ENCODE measurements at regions not wholly inside any gene's neighbourhood (a gene's known extent, or its start where the extent isn't known, plus 50 kb on each side); places are given as distances from the start of the nearest gene placed in this dataset.
A peak's percentile ranks its signal among the peaks of the same experiment; 100 is the strongest.
"Not testable (repeated sequence)": the region's sequence is repeated elsewhere in the genome, so short reads cannot be mapped to it uniquely, and the experiment has no call there.

DNA sequence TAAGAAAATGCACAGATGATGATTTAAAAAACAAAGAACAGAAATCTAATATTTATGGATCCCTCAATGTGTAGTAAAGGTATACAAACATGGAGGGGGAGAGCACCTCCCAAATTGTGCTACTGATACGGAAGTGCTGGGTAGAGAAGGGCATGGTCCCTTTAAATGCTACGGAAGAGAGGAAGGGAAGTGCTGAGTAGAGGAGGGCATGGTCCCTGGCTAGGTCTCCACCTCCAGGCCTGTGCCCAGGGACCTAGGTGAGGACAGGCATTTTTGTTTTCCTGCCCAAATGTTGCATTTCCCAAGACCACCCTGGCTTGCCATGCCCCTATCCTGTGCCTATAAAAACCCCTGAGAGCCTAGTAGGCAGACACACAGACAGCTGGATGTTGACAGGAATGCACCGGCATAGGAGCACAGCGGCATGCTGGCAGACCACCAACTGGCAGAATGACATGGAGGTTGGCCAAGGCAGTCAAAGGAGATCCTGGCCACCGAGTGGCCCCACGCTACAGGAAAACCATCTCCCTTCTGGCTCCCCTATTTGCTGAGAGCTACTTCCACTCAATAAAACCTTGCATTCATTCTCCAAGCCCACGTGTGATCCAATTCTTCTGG lies 62.1 kb upstream of the SPDL1 start:
- H3K23ac ChIP-seq (ENCODE audit: low read length in 2 of 2), result no peak overlapping the region
- H3K4me1 ChIP-seq (ENCODE audit: control insufficient read depth, insufficient read depth, low read depth, low read length), result no peaks in the 10 kb centered on the region
- H3K9me3 ChIP-seq (ENCODE audit: control insufficient read depth, low read length), result no peaks in the 10 kb centered on the region
- no peak overlapping the region for H3K4me3 ChIP-seq (ENCODE audit: insufficient read depth in 1 of 2, low read depth in 1 of 2, low read length in 2 of 2)
- H2BK12ac ChIP-seq (ENCODE audit: low read length in 2 of 2), result no peak overlapping the region
- H3K36me3 ChIP-seq (ENCODE audit: control insufficient read depth in 1 of 2, insufficient read depth in 2 of 2, low read depth in 1 of 2, low read length in 2 of 2), result no peaks in the 10 kb centered on the region
- no peak overlapping the region for H4K91ac ChIP-seq (ENCODE audit: low read length)
- peaks cover 0 to 7% of the 10 kb centered on the region in 2 experiments for H3K27me3 ChIP-seq (ENCODE audit: control insufficient read depth in 1 of 2, insufficient read depth in 1 of 2, low read length in 2 of 2)
- no peak overlapping the region for H2BK5ac ChIP-seq (ENCODE audit: low read depth, low read length, poor library complexity, severe bottlenecking)
- no peak for DNase-seq
- no peak overlapping the region for H3K9ac ChIP-seq (ENCODE audit: low read length)
- no peak overlapping the region for H2BK15ac ChIP-seq (ENCODE audit: low read depth, poor library complexity, severe bottlenecking)
- no peak overlapping the region for H3K14ac ChIP-seq (ENCODE audit: low read length in 2 of 2)
- no peak overlapping the region for H2AK5ac ChIP-seq (ENCODE audit: low read length, severe bottlenecking)
- no peak overlapping the region for H3K4ac ChIP-seq (ENCODE audit: low read depth in 1 of 2, low read length in 2 of 2)
- H2BK120ac ChIP-seq (ENCODE audit: low read depth, low read length), result no peak overlapping the region
- peak overlapping the region in 1 of 2 experiments; percentile 34 for H3K18ac ChIP-seq (ENCODE audit: low read depth in 1 of 2, low read length in 2 of 2)
- 76% methylated on average over 7 of the region's 7 CpGs for WGBS
- no peak overlapping the region for H3K4me2 ChIP-seq (ENCODE audit: low read length, poor library complexity, severe bottlenecking)
- H2AFZ ChIP-seq (ENCODE audit: low read depth, low read length), result no peak overlapping the region
- H3K79me1 ChIP-seq (replicated peaks; ENCODE audit: low read length, poor library complexity, severe bottlenecking), result no peaks in the 10 kb centered on the region
- no peak overlapping the region for H4K8ac ChIP-seq (ENCODE audit: low read length)
- no peak overlapping the region for H3K27ac ChIP-seq (ENCODE audit: low read length, poor library complexity, severe bottlenecking)

GRCh38 chr5:169519358-169519757 lies 64.2 kb upstream of the SPDL1 start:
- Histone ChIP-seq H3K9ac (ENCODE audit: low read length) (no peak overlapping the region), H3K79me1 (replicated peaks; ENCODE audit: low read length, poor library complexity, severe bottlenecking) (no peaks in the 10 kb centered on the region), H3K4me3 (ENCODE audit: insufficient read depth in 1 of 2, low read depth in 1 of 2, low read length in 2 of 2) (no peak overlapping the region), H2AK5ac (ENCODE audit: low read length, severe bottlenecking) (no peak overlapping the region), H3K4me2 (ENCODE audit: low read length, poor library complexity, severe bottlenecking) (no peak overlapping the region), H3K27me3 (ENCODE audit: control insufficient read depth in 1 of 2, insufficient read depth in 1 of 2, low read length in 2 of 2) (peaks cover 0 to 7% of the 10 kb centered on the region in 2 experiments), H4K8ac (ENCODE audit: low read length) (no peak overlapping the region), H3K9me3 (ENCODE audit: control insufficient read depth, low read length) (no peaks in the 10 kb centered on the region), H2BK5ac (ENCODE audit: low read depth, low read length, poor library complexity, severe bottlenecking) (no peak overlapping the region), H3K4ac (ENCODE audit: low read depth in 1 of 2, low read length in 2 of 2) (no peak overlapping the region), H3K4me1 (ENCODE audit: control insufficient read depth, insufficient read depth, low read depth, low read length) (no peaks in the 10 kb centered on the region), H2AFZ (ENCODE audit: low read depth, low read length) (no peak overlapping the region), H3K23ac (ENCODE audit: low read length in 2 of 2) (no peak overlapping the region), H3K14ac (ENCODE audit: low read length in 2 of 2) (no peak overlapping the region), H2BK15ac (ENCODE audit: low read depth, poor library complexity, severe bottlenecking) (no peak overlapping the region), H3K36me3 (ENCODE audit: control insufficient read depth in 1 of 2, insufficient read depth in 2 of 2, low read depth in 1 of 2, low read length in 2 of 2) (no peaks in the 10 kb centered on the region), H2BK12ac (ENCODE audit: low read length in 2 of 2) (no peak overlapping the region), H3K18ac (ENCODE audit: low read depth in 1 of 2, low read length in 2 of 2) (no peak overlapping the region), H3K27ac (ENCODE audit: low read length, poor library complexity, severe bottlenecking) (no peak overlapping the region), H4K91ac (ENCODE audit: low read length) (no peak overlapping the region), H2BK120ac (ENCODE audit: low read depth, low read length) (no peak overlapping the region)
- no peak for DNase-seq

DNA sequence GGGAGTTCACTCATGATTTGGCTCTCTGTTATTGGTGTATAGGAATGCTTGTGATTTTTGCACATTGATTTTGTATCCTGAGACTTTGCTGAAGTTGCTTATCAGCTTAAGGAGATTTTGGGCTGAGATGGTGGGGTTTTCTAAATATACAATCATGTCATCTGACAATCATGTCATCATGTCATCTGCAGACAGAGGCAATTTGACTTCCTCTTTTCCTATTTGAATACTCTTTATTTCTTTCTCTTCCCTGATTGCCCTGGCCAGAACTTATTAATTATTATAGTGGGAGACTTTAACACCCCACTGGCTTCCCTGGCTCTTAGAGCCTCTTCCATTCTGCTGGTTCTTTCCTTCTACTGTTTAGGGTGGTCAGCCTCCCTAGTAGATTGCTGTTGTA lies 64.8 kb upstream of the SPDL1 start:
- not testable (repeated sequence) for H4K91ac ChIP-seq (ENCODE audit: low read length); H3K14ac ChIP-seq (ENCODE audit: low read length in 2 of 2); DNase-seq; H3K23ac ChIP-seq (ENCODE audit: low read length in 2 of 2); H3K9me3 ChIP-seq (ENCODE audit: control insufficient read depth, low read length); H2BK5ac ChIP-seq (ENCODE audit: low read depth, low read length, poor library complexity, severe bottlenecking); H3K27me3 ChIP-seq (ENCODE audit: control insufficient read depth in 1 of 2, insufficient read depth in 1 of 2, low read length in 2 of 2); H2AFZ ChIP-seq (ENCODE audit: low read depth, low read length); H3K4me1 ChIP-seq (ENCODE audit: control insufficient read depth, insufficient read depth, low read depth, low read length); H2AK5ac ChIP-seq (ENCODE audit: low read length, severe bottlenecking); H3K36me3 ChIP-seq (ENCODE audit: control insufficient read depth in 1 of 2, insufficient read depth in 2 of 2, low read depth in 1 of 2, low read length in 2 of 2); H3K4me3 ChIP-seq (ENCODE audit: insufficient read depth in 1 of 2, low read depth in 1 of 2, low read length in 2 of 2); H3K27ac ChIP-seq (ENCODE audit: low read length, poor library complexity, severe bottlenecking); H4K8ac ChIP-seq (ENCODE audit: low read length); H3K18ac ChIP-seq (ENCODE audit: low read depth in 1 of 2, low read length in 2 of 2); H2BK120ac ChIP-seq (ENCODE audit: low read depth, low read length); H3K9ac ChIP-seq (ENCODE audit: low read length); H3K4ac ChIP-seq (ENCODE audit: low read depth in 1 of 2, low read length in 2 of 2); H3K4me2 ChIP-seq (ENCODE audit: low read length, poor library complexity, severe bottlenecking); H2BK12ac ChIP-seq (ENCODE audit: low read length in 2 of 2); H2BK15ac ChIP-seq (ENCODE audit: low read depth, poor library complexity, severe bottlenecking); H3K79me1 ChIP-seq (replicated peaks; ENCODE audit: low read length, poor library complexity, severe bottlenecking)

GRCh38 chr5:169512385-169512784 lies 71.2 kb upstream of the SPDL1 start:
- Histone ChIP-seq H3K23ac (ENCODE audit: low read length in 2 of 2) (no peak overlapping the region), H3K4me2 (ENCODE audit: low read length, poor library complexity, severe bottlenecking) (no peak overlapping the region), H3K9ac (ENCODE audit: low read length) (no peak overlapping the region), H3K9me3 (ENCODE audit: control insufficient read depth, low read length) (no peaks in the 10 kb centered on the region), H3K27ac (ENCODE audit: low read length, poor library complexity, severe bottlenecking) (no peak overlapping the region), H3K79me1 (replicated peaks; ENCODE audit: low read length, poor library complexity, severe bottlenecking) (no peaks in the 10 kb centered on the region), H2BK120ac (ENCODE audit: low read depth, low read length) (no peak overlapping the region), H3K4me1 (ENCODE audit: control insufficient read depth, insufficient read depth, low read depth, low read length) (no peaks in the 10 kb centered on the region), H4K91ac (ENCODE audit: low read length) (no peak overlapping the region), H2BK12ac (ENCODE audit: low read length in 2 of 2) (no peak overlapping the region), H2AK5ac (ENCODE audit: low read length, severe bottlenecking) (no peak overlapping the region), H3K4me3 (ENCODE audit: insufficient read depth in 1 of 2, low read depth in 1 of 2, low read length in 2 of 2) (no peak overlapping the region), H2BK15ac (ENCODE audit: low read depth, poor library complexity, severe bottlenecking) (no peak overlapping the region), H3K36me3 (ENCODE audit: control insufficient read depth in 1 of 2, insufficient read depth in 2 of 2, low read depth in 1 of 2, low read length in 2 of 2) (no peaks in the 10 kb centered on the region), H4K8ac (ENCODE audit: low read length) (no peak overlapping the region), H3K14ac (ENCODE audit: low read length in 2 of 2) (no peak overlapping the region), H3K27me3 (ENCODE audit: control insufficient read depth in 1 of 2, insufficient read depth in 1 of 2, low read length in 2 of 2) (peaks cover 0 to 8% of the 10 kb centered on the region in 2 experiments), H2BK5ac (ENCODE audit: low read depth, low read length, poor library complexity, severe bottlenecking) (no peak overlapping the region), H3K4ac (ENCODE audit: low read depth in 1 of 2, low read length in 2 of 2) (no peak overlapping the region), H2AFZ (ENCODE audit: low read depth, low read length) (no peak overlapping the region), H3K18ac (ENCODE audit: low read depth in 1 of 2, low read length in 2 of 2) (no peak overlapping the region)
- no peak for DNase-seq
- WGBS, result 77% methylated on average over 4 of the region's 4 CpGs

Measured in mesenchymal stem cell (in vitro differentiated cells and primary cell).